Fibroblast of skin of left biceps (primary cell): ENCODE measurements at regions not wholly inside any gene's neighbourhood (a gene's known extent, or its start where the extent isn't known, plus 50 kb on each side); places are given as distances from the start of the nearest gene placed in this dataset.

Experiments used
- DNase-seq, 2 experiments: peaks; one replicate each; pipeline ENCODE4 v3.0.0-alpha.2; 2013; ENCODE audit warnings: low read depth in 2 of 2

GRCh38 chr11:119885861-119886567 lies 157.0 kb upstream of the NECTIN1 start:
- DNase-seq, result no peak

- no peak for DNase-seq
Observed at GRCh38 chr11:119885067-119885466, 156.1 kb upstream of the NECTIN1 start.

GRCh38 chr11:119882316-119882715 lies 153.3 kb upstream of the NECTIN1 start:
- no peak for DNase-seq

GRCh38 chr11:119880873-119881272 lies 151.9 kb upstream of the NECTIN1 start:
- no peak for DNase-seq

DNA sequence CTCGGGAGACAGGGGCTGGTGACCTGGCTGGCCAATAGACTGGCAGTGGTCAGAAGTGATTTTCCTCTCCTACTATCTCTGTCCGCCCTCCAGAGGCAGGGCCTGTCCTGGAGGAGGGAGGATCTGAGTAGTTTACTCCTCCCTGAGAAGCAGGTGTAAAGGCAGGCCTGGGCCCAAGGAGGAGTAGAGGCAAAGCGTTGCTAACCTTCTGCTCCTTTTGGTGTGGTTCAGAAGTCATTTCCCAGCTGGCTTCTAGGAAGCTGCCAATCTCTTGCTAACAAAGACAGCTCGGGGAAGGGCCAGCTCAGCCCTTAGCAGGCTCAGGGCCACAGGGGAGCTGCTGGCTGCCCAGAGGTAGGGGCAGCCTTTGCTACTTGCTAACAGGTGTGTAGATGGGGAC lies 151.1 kb upstream of the NECTIN1 start:
- DNase-seq, result no peak

- DNase-seq, result no peak
Observed at GRCh38 chr11:119878990-119879389, 150.0 kb upstream of the NECTIN1 start.

DNA sequence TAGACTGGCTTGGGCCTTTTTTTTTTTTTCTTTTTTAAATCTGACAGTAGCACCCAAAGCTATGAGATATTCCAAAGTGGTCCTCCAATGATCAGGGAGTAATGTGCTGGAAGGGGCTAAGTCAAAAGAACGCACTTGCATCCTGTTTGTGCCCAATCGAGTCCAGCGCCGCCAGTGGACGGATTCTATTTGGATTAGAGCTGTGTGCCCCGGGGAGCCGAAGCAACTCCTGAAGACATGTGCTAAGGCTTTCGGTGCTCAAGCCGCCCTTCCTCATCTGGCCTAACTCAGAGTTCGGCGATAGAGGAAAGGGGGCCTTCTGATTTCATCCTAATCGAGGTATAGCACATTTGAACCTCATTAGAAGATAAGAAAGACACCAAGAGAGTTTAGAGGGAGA lies 147.8 kb upstream of the NECTIN1 start:
- DNase-seq, result no peak

DNA sequence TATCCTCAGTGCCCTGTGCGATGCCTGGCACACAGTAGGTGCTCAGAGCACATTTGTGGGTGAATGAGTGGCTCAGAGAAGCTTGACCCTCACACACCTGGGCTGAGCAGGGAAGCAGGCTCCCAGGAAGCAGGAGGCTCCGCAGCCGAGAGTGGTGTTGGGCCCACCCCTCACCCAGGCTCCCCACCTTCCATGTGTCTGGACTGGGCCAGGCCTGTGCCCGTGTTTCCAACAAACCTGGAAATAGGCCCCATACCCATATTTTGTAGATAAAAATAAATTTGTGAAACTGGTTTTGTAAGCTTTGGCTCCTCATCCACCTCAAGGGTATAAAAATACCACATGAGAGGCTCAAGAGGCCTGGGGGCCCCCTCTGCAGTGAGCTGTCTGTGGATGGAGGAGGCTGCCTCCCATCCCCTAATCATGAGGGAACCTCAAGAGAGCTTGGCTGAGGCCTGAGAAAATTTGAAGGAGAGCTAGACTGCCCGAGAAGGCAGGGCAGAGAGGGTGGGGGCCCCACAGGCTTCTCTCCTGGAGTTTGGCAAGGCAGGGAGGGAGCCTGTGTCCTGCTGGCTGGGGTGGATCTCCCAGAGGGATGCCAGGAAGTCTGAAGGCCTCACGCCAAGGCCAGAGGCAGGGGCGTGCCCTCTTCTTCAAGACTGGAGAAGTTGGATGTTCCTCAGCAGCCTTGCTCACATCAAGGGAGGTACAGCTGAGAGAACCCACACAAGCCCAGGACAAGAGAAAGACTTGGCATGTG lies 147.0 kb upstream of the NECTIN1 start:
- no peak for DNase-seq

GRCh38 chr11:119874660-119875238 lies 145.7 kb upstream of the NECTIN1 start:
- DNase-seq, result no peak

GRCh38 chr11:119873761-119874421 lies 144.9 kb upstream of the NECTIN1 start:
- no peak for DNase-seq

- DNase-seq, result no peak
Observed at GRCh38 chr11:119872611-119873310, 143.8 kb upstream of the NECTIN1 start.

DNA sequence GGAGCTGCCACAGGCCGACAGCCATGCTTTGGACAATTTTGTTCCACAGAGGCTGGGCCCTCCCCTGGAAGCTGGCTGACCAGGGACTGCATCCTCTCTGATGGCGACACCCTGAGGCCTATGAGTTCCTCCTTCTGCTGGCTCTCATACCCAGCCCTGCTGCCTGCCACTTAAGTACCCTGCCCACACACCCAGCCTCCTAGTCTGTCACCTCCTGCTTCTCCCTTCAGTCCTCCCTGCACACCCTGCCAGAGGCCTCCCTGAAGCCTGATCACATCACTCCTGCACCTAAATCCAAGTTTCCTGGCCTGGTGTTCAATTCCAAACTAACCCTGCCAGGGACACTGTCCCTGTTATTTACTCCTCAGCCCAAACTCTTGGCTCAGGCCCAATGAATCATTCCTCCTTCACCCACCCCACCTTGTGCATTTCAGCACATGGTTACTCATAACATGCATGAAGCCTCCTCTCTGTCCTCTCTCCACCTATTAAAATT lies 136.7 kb upstream of the NECTIN1 start:
- DNase-seq, result no peak

DNA sequence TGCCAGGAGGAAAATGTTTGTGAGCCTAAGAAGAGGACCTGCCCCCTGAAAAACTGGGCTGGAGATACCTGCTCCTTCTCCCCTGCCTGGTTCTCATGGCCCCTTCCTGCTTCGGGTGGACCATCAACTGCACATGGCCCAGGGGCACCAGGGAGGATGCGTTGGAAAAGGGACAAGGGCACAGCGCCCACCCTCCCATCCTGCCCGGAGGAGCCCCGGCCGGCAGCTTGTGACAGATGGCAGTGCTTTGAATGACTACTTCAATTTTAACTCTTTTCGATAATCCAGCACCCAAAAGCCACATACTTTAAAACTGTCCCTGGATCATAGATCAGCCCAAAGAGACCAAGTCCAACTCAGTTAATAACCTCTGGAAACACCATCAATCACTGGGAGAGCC lies 135.8 kb upstream of the NECTIN1 start:
- DNase-seq, result no peak

DNA sequence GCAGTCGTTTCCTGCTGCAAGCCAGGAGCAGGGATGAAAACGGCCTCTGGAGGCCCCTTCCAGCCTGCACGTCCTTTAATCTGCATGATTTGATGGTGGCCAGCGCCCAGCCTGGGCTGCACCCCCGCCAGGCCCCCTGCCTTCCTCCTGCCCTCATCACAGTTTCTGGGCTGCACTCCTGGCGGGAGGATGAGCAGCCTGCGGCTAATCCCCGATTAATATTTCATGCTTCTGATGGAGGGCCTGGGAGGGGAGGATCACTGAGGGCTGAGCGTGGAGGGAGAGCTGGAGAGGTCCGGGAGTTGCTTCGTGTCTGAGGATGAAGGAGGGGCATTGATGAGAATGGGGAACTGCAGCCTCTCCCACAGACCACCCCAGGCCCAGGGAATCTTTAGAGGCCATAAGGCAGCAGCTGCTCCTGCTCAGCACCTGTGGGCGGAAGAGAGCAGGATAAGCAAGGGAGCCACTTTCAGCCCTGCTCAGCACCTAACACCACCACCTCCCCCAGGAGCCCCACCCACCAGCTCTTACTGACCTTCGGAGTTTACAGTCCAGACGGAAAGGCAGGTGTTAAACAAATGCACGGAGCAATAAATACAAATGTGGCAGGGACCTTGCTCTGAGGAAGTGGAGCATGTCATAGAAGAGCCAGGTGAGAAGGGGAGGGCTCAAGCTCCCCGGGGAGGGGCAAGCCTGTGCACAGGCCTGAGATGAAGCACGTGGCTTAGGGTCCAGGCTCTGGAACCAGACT lies 135.0 kb upstream of the NECTIN1 start:
- DNase-seq, result no peak

DNA sequence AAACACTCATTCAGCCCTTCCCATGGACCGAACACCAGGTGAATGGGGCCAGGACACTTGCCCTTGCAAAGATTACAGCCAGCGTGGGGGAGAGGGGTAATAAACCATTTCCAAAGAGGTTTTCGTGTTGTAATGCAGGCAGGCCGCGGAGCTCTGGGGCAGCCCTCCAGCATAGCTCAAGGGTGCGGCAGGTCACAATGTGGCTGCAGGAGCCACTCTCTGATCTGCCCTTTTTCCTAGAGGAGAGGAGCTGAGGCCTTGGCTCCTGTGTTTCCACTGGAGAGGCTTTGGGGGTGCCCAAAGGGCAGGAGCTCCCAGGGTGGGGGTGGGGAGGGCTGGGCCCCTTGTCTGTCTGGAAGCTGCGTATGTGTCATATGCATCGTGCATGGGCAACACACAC lies 134.2 kb upstream of the NECTIN1 start:
- DNase-seq, result no peak

GRCh38 chr11:119861160-119861559 lies 132.2 kb upstream of the NECTIN1 start:
- DNase-seq, result no peak

DNA sequence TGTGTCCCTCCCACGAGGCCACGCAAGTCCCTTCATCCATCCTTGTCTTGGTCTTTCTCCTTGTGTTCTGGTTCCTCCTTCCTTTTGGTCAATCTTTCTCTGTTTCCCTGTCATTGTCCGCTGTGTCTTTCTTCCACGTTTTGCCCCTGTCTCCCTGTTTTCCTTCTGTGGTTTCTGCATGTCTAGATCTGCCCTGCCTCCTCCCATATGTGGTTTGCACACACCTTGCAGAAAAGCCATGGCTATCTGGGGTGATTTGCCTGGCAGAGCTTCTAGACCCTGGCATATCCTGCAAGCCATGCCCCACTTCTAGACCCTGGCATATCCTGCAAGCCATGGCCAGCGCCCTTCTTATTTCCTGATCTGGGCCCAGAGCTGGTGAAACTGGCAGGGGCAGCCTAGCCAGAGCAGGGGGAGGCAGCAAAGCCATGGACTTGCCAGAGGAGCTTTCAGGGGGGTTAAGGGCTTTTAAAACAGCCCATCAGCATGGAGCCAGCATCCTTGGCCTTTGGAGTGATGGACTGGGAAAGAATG lies 131.6 kb upstream of the NECTIN1 start:
- no peak for DNase-seq

GRCh38 chr11:119859684-119860083 lies 130.7 kb upstream of the NECTIN1 start:
- no peak for DNase-seq

DNA sequence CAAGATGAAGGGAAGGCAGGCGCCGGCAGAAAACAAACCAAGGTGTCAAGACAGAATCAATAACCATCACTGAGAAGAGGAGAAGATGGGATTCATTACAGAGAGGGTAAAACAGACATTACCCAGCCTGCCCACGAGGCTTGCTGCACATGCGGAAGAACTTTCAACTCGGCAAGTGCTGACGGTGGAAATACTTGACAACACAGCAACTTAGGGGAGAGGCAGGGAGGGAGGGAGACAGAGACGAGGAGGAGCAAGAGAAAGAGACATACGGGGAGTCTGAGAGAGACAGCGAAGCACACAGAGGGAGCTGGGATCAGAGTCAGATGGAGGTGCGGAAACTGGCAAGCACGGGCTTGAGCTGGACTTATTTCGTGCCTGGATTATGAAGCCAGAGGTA lies 129.3 kb upstream of the NECTIN1 start:
- DNase-seq, result no peak

DNA sequence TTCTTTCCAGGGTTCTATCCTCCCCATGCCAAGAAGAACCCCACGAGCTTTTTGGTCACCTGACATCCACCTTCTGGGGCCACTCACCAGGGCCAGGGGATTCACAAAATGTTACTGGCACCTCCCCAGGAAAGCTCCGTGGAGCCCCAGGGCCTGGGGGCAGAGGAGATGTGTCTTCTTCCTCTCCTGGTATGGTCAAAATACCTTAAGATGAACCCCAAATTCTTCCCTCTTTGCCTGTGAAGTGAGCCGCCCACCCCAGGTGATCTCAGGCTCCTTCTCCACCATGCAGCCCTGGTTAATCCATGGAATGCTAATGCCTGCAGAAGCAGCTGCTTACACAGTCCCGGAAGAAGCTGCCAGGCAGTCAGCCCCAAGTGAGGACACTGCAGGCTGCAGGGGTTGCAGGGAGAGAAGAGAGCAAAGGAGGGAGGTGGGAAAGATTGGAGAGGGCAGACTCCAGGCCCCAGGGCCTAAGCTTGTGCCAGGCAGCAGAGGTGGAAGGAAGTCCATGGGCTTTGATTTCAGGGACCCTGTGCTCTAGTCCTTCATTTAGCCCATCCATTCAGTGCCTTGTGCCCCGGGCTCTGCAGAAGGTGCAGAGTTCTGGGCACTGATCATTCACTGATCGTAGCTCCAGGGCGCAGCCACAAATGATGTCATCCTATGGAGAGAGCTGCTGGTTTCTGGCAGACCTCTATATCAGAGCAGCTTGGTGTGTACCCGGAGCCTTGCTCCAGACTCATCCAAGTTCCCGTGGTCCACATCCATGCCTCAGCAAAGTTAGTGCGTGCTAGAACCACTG lies 127.9 kb upstream of the NECTIN1 start:
- no peak for DNase-seq
